Hippocampal formation (tissue), 2 donors: ENCODE measurements at regions not wholly inside any gene's neighbourhood (a gene's known extent, or its start where the extent isn't known, plus 50 kb on each side); places are given as distances from the start of the nearest gene placed in this dataset.
"Not testable (repeated sequence)": the region's sequence is repeated elsewhere in the genome, so short reads cannot be mapped to it uniquely, and the experiment has no call there.

ENCODE experiments used
- DNase-seq, 2 donors: peaks; one replicate each; lab custom pipeline; 2025; lab: John Stamatoyannopoulos, UW

DNA sequence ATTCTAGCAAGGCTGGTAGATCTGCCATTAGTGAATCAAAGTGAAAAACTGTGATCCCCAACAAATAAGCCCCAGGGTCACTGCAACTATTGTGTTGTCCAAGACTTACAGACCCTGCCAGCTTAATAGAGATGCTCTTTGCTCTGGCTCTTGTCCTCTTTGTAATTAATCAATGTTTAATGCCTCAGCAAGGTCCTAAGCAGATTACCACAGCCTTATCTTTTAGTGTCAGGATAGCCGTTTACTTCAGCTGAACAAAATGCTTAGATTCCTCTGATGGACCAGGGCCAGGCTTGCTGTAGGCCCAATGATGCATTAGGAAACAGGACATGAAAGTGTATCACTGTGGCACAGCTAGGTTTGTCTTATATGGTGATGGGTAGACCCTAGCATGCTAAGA, 353.3 kb downstream of the HACE1 start:
- DNase-seq, result no peak

DNA sequence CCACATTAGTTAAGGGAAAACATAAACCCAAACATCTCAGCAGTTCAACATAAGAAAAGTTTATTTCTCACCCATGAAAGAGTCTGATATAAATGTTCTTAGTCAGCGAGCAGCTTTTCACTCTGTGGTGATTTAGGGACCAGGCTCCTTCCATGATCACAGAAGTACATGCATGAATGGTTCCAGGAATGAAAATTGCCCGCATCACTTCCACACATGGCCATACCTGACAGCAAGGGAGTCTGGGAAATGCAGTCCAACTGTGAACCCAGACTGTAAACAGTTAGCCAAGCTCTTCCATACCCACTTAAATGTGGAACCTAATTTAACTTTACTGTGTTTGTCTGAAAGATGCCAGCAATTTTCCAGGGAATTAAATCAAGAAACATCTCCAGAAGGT, 353.9 kb downstream of the HACE1 start:
- no peak for DNase-seq

DNA sequence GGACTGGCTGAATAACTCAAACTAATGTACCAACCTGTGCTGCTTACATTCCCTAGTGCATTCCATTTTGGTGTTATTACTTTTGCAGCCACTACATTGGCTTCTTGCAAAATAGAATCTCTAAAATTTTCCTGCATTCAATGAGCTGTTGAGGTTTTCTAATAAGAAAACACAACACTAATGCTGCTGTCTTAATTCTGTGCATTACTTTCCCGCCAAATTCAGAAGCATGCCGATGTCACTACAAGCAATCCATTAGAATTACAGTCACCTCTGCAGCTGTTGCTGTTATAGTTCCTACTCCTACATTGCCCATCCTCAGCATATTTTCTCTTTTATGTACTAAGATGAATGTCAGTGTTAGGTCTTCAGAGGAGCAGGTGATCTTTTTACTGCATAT, 359.5 kb downstream of the HACE1 start:
- no peak for DNase-seq

DNA sequence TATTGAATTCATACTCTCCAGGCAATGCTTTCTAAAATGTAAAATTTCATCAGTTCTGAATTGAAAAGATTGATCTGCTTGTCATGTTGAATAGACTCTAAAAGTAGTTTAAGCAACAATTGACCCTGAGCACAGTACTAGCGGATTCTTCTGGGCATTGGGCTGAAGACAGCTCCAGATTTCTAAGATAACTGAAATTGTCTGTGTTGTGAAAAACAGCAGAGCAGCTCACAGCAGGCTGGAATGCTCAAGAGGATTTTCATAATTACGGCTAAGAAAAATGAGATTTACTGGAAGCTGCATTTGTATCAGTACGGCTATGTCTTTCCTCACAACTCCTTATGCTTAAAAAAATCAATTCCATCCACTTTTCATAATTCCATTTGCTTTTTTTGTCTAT, 373.7 kb downstream of the HACE1 start:
- no peak for DNase-seq

DNA sequence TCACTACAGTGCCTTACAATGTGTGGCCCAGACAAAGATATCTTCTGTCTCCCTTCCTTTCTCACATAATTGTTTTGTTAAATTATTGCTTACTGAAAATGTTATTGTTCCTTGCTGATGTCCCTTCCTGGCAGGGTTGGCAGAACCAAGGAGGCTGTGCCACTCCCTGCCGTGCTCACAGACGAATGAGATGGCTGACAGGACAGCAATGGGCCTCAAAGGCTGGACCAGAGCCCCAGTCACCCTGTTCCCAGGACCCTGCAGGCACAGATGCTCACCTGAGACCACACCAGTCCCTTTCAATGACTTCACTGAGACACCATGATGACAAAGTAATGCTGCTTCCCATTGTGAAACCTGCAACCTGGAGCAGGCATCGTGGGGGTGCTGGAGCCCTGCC, 375.1 kb downstream of the HACE1 start:
- no peak for DNase-seq

DNA sequence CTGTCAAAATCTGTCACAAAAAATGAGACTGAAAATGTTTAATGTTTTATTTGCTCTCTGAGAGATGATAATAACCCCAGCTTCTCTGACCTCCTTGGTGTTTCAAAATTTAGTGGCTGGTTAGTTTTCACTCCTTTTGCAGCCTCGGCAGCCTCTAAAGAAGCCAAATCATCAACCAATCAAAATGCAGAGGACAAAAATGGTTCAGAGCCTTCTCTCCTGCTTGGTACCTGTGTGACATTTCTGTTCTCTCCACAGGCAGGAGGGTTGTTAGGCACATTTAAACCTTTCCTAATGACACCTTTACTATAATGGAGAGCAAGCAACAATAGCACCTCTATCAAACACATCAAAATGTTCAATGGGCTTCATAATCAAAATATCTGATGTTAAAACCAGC, 375.5 kb downstream of the HACE1 start:
- DNase-seq, result no peak

DNA sequence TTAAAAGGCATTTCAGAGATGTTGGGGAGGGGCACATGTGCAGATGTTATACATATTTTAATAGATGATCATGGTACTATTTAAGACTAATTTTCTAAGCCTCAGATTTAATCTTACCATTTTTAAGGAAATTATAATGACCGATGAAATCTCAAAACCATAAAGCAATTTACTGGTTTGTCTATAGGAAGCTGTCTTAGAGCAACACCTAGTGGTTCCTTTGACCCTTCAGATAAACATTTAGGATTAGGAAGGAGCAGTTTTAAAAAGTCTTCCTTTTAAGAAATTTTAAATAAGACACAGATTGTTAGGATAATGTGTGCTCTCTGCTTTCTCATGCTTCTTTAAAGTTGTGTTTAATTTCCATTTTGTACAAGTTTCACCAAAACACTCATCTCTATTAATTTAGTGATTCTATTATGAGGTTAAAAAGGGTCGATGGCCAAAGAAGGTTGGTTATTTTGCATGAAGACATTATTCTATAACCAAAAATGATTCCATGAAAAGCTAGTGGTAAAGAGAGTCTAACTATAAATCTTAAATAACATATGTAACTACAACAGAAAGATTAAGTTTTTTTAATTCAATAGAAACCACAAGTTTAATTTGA, 376.4 kb downstream of the HACE1 start:
- no peak for DNase-seq

DNA sequence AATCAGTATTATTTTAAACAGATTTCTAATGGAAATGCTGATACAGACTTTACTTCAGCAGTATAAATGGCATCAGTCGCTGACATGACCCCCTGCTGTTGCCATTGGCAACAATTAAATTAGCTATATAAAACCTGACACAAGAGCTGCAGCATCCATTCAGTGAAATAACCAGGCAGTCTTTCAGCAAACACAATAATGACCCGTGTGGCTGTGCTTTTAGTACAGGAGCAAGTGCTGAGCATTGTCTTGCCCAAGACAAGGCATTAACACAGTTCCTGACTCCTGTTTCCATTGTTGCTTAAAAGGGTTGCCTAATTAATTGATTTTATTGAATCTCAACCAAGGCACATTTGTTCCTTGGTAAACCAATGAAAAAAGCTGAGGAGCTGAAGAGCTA, 382.1 kb downstream of the HACE1 start:
- DNase-seq, result no peak

DNA sequence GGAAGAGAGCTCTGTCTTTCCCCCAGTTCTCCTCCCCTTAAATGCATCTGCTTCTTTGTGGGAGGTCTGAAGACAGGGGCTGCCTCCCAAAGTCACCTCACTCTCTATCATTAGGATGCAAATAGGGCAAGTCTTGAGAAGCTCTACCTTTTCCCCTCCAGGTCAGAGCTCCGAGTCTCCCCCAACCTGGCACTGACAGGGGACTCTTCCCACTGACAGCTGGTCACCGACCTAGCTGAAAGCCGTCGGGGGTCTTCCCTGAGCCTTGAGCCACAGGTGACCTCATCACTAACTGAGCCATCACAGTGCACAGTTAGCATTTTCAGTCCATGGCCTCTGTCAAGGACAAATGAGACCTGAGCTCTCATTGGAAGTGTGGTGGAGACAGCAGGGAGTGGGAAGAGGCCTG, 386.7 kb downstream of the HACE1 start:
- DNase-seq, result no peak

DNA sequence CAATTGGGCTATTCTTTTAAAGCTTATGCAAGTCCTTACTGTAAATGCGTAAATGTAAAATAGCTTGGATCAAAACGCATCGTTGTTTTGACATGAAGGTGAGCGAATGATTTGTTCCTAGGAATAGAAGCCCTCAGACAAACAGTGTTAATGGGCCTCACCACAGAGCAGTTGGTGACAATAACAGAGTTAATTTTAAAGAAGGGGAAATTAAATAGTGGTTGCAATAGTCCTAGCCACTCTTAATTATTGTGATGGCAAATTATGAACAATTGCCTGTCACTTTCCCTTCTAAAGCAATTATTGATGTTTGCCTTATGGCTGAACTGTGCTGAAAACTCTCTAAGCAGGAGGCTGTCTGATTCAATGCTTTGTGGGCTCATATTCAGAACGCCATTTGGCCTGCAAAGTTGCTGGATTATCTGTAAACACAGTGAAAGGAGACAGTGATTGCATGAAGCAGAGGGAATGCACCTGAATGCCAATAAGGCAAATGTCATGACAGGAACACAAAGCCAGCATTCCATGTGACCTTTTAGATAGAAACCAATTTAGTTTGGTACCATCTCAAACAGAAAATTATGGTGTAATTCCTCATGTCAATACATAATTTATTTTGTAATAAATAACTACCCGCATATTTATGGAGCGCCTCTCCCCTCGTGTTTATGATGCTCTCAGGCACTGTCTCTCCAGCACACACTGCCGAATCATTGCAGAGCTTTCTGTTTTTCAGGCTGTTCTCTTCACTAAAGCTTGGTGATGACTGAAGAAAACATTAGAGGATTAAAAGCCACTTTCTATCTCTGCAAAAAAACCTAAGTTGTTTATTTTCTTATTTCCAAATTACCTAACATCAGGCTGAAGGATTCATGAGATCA, 387.5 kb downstream of the HACE1 start:
- DNase-seq, result peak in 1 of 2 donors; percentile 7

DNA sequence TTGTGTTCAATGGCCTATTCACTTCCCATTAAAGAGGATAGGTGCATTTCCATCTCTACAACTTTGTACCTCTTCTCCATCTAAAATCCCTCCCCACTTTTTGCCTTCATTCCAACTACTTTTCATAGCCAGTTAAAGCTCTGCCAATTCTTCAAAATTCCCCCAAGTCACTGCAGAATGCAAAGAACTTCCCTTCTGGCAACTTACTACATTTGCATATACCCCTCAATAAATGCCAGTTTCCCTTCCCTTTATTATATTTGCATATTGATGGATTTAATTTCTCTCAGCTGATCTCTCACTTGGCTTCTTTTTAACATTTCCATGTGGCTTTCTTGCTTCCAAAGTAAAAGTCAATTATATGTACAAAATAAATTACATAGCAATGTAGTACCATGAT, 393.4 kb downstream of the HACE1 start:
- DNase-seq, result no peak

DNA sequence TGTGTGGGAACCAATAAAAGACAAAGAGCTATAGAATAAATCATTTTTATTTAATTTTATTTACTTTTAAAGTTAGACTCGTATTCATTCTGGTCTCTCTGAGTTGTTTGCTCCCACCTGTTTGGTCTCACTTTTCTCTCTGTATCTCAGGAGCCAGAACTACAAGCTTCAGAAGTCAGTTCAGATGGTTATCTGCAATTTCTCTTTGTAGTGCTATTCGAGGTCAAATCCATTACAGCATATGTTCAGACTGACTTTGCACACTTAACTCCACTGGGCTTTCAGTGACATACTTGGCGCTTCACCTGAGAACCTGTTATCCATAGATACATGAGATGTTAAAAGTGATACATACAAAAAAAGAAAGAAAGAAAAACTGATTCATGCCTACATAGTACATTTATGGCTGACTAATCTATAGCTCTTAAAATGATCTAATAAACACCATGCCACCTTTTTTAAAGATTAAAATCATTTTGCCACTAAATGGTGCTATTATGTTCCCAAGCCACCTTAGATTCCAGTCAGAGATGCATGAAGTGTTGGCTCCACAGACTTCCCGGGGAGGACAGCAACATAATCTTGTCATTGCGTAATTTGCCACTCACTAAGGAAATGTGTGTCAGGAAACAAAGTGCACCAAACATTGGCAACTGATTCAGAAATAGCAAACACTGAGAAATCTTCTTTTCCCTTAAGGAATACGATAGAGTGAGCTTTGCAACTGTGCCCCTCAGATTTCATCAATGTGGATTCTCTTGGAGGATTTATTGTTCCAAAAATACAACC, 396.7 kb downstream of the HACE1 start:
- DNase-seq, result no peak

DNA sequence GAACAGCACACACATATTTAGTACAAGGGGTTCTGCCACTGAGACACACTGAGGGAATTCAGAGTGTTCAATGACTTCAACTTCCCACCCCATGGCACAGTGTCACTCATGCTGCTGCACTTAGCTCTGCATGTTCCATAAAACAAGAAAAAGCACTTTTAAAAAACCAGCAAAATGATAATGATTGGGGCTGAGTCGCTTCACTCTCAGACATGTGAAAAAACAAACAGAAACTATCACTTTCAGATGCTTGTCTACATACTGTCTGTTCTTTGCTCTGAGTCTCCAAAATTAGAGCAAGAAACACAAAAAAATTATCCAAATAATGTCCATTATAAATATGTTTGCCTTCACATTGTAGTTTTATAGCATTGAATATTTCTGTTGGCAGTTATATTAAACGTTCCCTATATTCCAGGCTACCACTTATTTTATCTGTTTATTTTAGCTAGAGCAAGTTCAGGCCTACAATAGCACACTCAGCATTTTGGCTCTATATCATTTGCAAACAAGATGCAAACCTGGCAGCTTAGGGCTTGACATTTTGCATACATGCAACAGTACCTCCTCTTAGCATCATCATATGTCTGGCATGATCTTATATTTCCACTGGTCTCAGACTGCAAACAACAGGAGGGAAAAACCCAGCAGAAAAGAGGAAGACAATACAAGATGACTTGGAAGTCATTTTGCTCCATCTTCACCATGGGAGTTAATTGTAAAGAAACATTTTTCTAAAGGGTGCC, 398.8 kb downstream of the HACE1 start:
- no peak for DNase-seq

DNA sequence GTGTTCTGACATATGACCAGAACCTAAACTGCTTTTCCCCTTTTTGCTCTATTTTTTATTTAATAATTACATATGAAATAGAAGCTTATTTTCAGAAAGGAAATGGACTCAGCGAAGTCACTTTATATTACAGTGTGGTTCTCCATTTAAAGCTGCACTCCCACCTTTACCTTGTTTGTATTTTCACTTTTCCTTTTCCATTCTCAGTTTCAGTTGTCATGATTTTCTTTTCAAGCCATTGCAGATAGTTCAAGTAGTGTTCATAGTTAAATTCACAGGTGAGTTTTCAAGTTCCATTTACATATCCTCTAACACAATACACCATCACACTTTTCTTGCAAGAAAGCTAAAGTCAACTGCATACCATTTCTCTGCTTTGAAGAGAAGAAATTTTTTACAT, 400.2 kb downstream of the HACE1 start:
- no peak for DNase-seq

DNA sequence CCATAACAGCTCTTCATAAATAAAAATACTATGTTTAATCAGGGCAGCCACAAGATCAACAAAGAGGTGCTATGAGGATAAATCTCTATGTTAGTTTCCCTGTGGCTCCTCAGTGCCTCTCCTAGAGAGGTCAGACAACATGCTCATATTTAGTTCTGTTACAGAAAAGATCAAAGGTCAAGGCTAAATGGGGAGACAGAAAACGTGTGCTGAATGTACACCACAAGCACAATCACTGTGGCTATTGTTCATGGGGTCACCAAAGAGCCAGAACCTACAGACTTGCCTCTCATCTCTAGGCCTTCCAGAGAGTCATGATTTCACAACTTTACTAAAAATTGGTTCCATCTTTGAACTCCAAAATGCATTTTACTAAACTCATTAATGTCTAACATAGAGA, 409.8 kb downstream of the HACE1 start:
- DNase-seq, result no peak

DNA sequence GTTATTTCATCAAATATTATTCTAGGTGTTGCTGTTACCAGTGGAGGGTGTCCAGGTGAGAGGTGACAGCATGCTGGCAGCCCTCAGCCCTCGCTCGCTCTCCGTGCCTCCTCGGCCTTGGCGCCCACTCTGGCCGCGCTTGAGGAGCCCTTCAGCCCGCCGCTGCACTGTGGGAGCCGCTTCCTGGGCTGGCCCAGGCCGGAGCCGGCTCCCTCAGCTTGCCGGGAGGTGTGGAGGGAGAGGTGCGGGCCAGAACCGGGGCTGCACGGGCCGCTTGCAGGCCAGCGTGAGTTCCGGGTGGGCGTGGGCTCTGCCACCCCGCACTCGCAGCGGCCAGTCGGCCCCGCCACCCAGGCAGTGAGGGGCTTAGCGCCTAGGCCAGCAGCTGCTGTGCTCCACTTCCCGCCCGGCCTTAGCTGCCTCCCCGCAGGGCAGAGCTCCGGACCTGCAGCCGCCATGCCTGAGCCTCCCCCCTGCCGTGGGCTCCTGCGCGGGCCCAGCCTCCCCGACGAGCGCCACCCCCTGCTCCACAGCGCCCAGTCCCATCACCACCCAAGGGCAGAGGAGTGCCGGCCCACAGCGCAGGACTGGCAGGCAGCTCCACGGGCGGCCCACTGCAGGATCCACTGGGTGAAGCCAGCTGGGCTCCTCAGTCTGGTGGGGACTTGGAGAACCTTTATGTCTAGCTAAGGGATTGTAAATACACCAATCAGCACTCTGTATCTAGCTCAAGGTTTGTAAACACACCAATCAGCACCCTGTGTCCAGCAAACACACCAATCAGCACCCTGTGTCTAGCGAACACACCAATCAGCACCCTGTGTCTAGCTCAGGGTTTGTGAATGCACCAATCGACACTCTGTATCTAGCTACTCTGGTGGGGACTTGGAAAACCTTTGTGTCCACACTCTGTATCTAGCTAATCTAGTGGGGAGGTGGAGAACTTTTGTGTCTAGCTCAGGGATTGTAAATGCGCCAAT, 413.3 kb downstream of the HACE1 start:
- DNase-seq, result not testable (repeated sequence)

DNA sequence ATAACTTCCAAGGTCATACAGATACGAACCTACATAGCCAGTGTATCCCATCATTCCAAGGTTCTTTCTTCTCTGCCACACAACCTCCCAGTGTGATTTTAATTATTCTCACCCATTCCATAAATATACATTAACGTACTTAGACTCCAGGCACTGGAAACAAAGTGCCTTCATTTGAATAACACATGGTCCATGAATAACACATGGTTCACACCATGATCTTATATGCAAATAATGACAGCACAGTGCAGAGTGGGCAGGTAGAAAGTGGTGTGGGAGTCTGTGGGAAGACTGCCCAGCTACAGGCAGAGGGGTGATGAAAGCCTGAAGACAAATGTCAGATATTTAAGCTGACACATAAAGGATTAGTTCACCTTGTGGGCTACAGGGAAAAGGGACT, 425.2 kb downstream of the HACE1 start:
- no peak for DNase-seq

DNA sequence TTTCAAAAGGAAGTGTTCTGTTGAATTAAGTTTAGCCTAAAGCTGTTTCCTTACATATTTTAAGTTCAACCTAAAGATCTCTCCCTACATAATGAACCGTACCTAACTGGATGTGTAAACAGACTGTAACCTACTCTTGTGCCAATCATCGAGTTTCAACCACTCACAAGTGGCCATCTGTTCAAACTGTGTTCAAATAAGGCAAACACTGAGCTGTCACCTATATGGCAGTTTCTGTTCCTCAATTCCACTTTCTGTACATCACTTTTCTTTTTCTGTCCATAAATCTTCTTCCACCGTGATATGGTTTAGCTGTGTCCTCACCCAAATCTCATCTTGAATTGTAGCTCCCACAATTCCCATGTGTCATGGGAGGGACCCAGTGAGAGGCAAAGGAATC, 428.6 kb downstream of the HACE1 start:
- no peak for DNase-seq

DNA sequence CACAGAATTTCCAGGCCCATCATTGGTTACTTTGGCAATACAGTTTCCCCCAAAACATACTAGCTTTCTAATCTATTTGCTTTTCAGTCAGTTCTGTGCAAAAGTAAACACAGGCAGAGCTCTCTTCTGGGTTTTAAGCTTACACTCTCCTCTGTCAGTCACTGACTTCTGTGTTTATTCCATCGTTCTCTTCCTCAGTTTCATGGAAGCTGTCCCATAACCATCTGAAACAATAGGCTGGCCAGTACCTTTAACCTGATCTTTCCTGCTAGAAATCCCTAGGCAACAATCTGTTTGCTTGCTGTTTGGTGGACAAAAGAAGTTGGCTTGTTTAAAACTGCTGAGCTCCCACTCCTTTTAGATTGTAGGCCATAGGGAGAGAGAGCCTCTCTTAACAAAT, 431.5 kb downstream of the HACE1 start:
- no peak for DNase-seq

DNA sequence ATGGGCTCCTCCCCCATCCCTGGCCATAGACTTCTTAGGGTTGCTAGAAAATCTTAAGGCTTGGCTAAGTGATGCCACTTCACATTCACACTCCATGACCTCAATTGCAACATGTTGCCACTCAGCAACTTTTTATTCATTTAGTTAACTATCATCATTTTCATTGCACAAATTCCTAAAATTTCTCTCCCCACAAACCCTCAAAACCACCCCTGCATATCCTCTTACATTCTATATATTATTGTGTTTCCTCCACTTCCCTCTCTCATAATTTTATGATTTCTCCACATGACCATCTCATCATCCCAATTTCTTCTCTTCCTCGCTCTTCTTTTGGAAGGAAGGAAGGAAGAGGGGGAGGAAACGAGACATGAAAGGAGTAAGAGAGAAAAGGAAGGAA, 436.0 kb downstream of the HACE1 start:
- DNase-seq, result no peak

DNA sequence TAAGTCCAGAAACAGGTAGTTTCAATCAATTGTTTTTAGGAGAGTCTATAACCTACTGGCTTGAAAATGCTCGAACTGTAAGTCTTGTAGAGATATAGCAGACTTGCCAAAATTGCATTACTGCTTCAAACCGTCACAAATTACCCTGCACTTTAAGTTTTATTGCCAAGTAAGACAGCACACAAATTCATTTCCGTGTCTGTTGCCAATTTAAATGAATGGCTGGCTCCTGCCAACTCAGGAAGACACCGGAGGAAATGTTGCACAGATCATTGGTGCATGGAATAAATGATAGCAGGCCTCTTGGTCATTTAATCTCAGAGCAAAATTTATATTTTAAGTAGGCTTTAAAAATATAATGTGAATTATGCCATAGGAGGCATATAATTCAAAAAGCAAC, 438.1 kb downstream of the HACE1 start:
- no peak for DNase-seq
